SK-N-SH treated with all-trans-retinoic acid at 6 μM for 48 hours (cell line): ENCODE measurements at regions not wholly inside any gene's neighbourhood (a gene's known extent, or its start where the extent isn't known, plus 50 kb on each side); places are given as distances from the start of the nearest gene placed in this dataset.

Source experiments
- ATAC-seq: fragments of 200-7000 bp; cut with Tn5 transposase; 3 replicates; pipeline ENCODE4 v1.9.1; 2020; ENCODE audit warnings: mild to moderate bottlenecking, moderate library complexity
- BACH2 ChIP-seq: fragments of 250-450 bp; sonication (Bioruptor Pico); IDR thresholded peaks from 2 replicates; pipeline ENCODE4 v1.9.0; 2021; ENCODE audit warnings: mild to moderate bottlenecking, borderline replicate concordance
- CSDC2 ChIP-seq: fragments of 250-450 bp; sonication (Bioruptor Pico); IDR thresholded peaks from 2 replicates; pipeline ENCODE4 v1.5.0; 2020; ENCODE audit warnings: mild to moderate bottlenecking, moderate library complexity
- CSRNP3 ChIP-seq: fragments of 250-450 bp; sonication (Bioruptor Pico); IDR thresholded peaks from 2 replicates; pipeline ENCODE4 v1.5.1; 2021; ENCODE audit warnings: mild to moderate bottlenecking, moderate library complexity
- ESRRG ChIP-seq: fragments of 250-450 bp; sonication (Bioruptor Pico); IDR thresholded peaks from 2 replicates; pipeline ENCODE4 v1.6.1; 2021; ENCODE audit warnings: mild to moderate bottlenecking
- GLIS3 ChIP-seq: fragments of 250-450 bp; sonication (Bioruptor Pico); IDR thresholded peaks from 2 replicates; pipeline ENCODE4 v1.5.0; 2020; ENCODE audit warnings: mild to moderate bottlenecking, moderate library complexity
- ISL1 ChIP-seq: fragments of 250-450 bp; sonication (Bioruptor Pico); IDR thresholded peaks from 2 replicates; pipeline ENCODE4 v2.1.2; 2022; ENCODE audit warnings: mild to moderate bottlenecking, moderate library complexity
- OSR1 ChIP-seq: fragments of 250-450 bp; sonication (Bioruptor Pico); IDR thresholded peaks from 2 replicates; pipeline ENCODE4 v1.8.0; 2022; ENCODE audit warnings: moderate library complexity, mild to moderate bottlenecking, inconsistent platforms
- PATZ1 ChIP-seq: fragments of 250-450 bp; sonication (Bioruptor Pico); IDR thresholded peaks from 2 replicates; pipeline ENCODE4 v1.8.0; 2020; ENCODE audit warnings: mild to moderate bottlenecking, moderate library complexity, borderline replicate concordance
- POU6F1 ChIP-seq: fragments of 250-450 bp; sonication (Bioruptor Pico); IDR thresholded peaks from 2 replicates; pipeline ENCODE4 v1.8.0; 2021; ENCODE audit warnings: low read depth, mild to moderate bottlenecking, moderate library complexity, borderline replicate concordance
- PPARA ChIP-seq: fragments of 250-450 bp; sonication (Bioruptor Pico); IDR thresholded peaks from 2 replicates; pipeline ENCODE4 v1.5.0; 2020; ENCODE audit warnings: mild to moderate bottlenecking, borderline replicate concordance
- RARB ChIP-seq: fragments of 250-450 bp; sonication (Bioruptor Pico); IDR thresholded peaks from 2 replicates; pipeline ENCODE4 v1.8.0; 2021; ENCODE audit warnings: mild to moderate bottlenecking, moderate library complexity
- SNAI2 ChIP-seq: fragments of 250-450 bp; sonication (Bioruptor Pico); IDR thresholded peaks from 2 replicates; pipeline ENCODE4 v1.5.0; 2020; ENCODE audit warnings: mild to moderate bottlenecking, moderate library complexity
- TCF4 ChIP-seq: fragments of 250-450 bp; sonication (Bioruptor Pico); IDR thresholded peaks from 2 replicates; pipeline ENCODE4 v1.8.0; 2021; ENCODE audit warnings: mild to moderate bottlenecking, moderate library complexity, borderline replicate concordance
- TOX ChIP-seq: fragments of 250-450 bp; sonication (Bioruptor Pico); IDR thresholded peaks from 2 replicates; pipeline ENCODE4 v1.8.0; 2021; ENCODE audit warnings: mild to moderate bottlenecking, moderate library complexity, borderline replicate concordance
- TSHZ2 ChIP-seq: fragments of 250-450 bp; sonication (Bioruptor Pico); IDR thresholded peaks from 2 replicates; pipeline ENCODE4 v1.5.0; 2020; ENCODE audit warnings: mild to moderate bottlenecking, moderate library complexity
- ZC3H10 ChIP-seq: fragments of 250-450 bp; sonication (Bioruptor Pico); IDR thresholded peaks from 2 replicates; pipeline ENCODE4 v1.5.1; 2021; ENCODE audit warnings: mild to moderate bottlenecking, moderate library complexity
- ZFP3 ChIP-seq: fragments of 250-450 bp; sonication (Bioruptor Pico); IDR thresholded peaks from 2 replicates; pipeline ENCODE4 v1.5.0; 2020; ENCODE audit warnings: mild to moderate bottlenecking, moderate library complexity
- ZFP30 ChIP-seq: fragments of 450-650 bp; formaldehyde crosslinking; IDR thresholded peaks from 2 replicates; pipeline ENCODE4 v1.5.0; 2022; ENCODE audit warnings: mild to moderate bottlenecking, moderate library complexity
- ZNF565 ChIP-seq: fragments of 450-650 bp; formaldehyde crosslinking; conservative IDR thresholded peaks from 2 replicates; pipeline ENCODE4 v1.5.0; 2020; ENCODE audit warnings: low read depth, mild to moderate bottlenecking, moderate library complexity
- ZNF70 ChIP-seq: fragments of 450-650 bp; formaldehyde crosslinking; IDR thresholded peaks from 2 replicates; pipeline ENCODE4 v1.5.0; 2020; ENCODE audit warnings: mild to moderate bottlenecking, moderate library complexity
- ZNF8 ChIP-seq: fragments of 450-650 bp; formaldehyde crosslinking; IDR thresholded peaks from 2 replicates; pipeline ENCODE4 v1.5.0; 2020; ENCODE audit warnings: mild to moderate bottlenecking, moderate library complexity
- TF ChIP-seq, protein P1 (sequence below): fragments of 250-450 bp; sonication (Bioruptor Pico); IDR thresholded peaks from 2 replicates; pipeline ENCODE4 v1.5.1; 2020; ENCODE audit warnings: low read depth, mild to moderate bottlenecking, moderate library complexity

GRCh38 chr6:170210026-170210390 lies 80.9 kb downstream of the DLL1 start:
- no peak for ATAC-seq
- TF ChIP-seq ZFP3 (CRISPR knock-in tag), result no peak
- TF ChIP-seq ZFP30 (CRISPR knock-in tag), result no peak
- no peak for TF ChIP-seq PATZ1 (CRISPR knock-in tag)
- no peak for TF ChIP-seq GLIS3 (CRISPR knock-in tag)
- no peak for TF ChIP-seq POU6F1 (CRISPR knock-in tag)
- TF ChIP-seq, protein P1, sequence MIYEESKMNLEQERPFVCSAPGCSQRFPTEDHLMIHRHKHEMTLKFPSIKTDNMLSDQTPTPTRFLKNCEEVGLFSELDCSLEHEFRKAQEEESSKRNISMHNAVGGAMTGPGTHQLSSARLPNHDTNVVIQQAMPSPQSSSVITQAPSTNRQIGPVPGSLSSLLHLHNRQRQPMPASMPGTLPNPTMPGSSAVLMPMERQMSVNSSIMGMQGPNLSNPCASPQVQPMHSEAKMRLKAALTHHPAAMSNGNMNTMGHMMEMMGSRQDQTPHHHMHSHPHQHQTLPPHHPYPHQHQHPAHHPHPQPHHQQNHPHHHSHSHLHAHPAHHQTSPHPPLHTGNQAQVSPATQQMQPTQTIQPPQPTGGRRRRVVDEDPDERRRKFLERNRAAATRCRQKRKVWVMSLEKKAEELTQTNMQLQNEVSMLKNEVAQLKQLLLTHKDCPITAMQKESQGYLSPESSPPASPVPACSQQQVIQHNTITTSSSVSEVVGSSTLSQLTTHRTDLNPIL (CRISPR knock-in tag), result no peak
- no peak for TF ChIP-seq TCF4
- no peak for TF ChIP-seq RARB
- TF ChIP-seq PPARA (CRISPR knock-in tag), result no peak
- TF ChIP-seq ZC3H10 (CRISPR knock-in tag), result no peak
- no peak for TF ChIP-seq ZNF565 (CRISPR knock-in tag)
- no peak for TF ChIP-seq SNAI2 (CRISPR knock-in tag)
- TF ChIP-seq ZNF8 (CRISPR knock-in tag), result no peak
- no peak for TF ChIP-seq CSRNP3 (CRISPR knock-in tag)
- no peak for TF ChIP-seq TOX
- no peak for TF ChIP-seq OSR1 (CRISPR knock-in tag)
- no peak for TF ChIP-seq ESRRG (CRISPR knock-in tag)
- no peak for TF ChIP-seq ZNF70 (CRISPR knock-in tag)
- TF ChIP-seq BACH2, result no peak
- no peak for TF ChIP-seq ISL1

GRCh38 chr6:170209354-170210025 lies 81.4 kb downstream of the DLL1 start:
- no peak for TF ChIP-seq ZNF565 (CRISPR knock-in tag)
- TF ChIP-seq OSR1 (CRISPR knock-in tag), result no peak
- TF ChIP-seq SNAI2 (CRISPR knock-in tag), result no peak
- ATAC-seq, result no peak

GRCh38 chr6:170208651-170209353 lies 82.1 kb downstream of the DLL1 start:
- no peak for TF ChIP-seq GLIS3 (CRISPR knock-in tag)
- TF ChIP-seq ZNF8 (CRISPR knock-in tag), result no peak
- TF ChIP-seq PPARA (CRISPR knock-in tag), result no peak
- TF ChIP-seq ISL1, result no peak
- no peak for TF ChIP-seq POU6F1 (CRISPR knock-in tag)
- no peak for ATAC-seq

GRCh38 chr6:170208182-170208601 lies 82.7 kb downstream of the DLL1 start:
- ATAC-seq, result no peak
- TF ChIP-seq TSHZ2 (CRISPR knock-in tag) (no peak), OSR1 (CRISPR knock-in tag) (no peak), GLIS3 (CRISPR knock-in tag) (no peak), RARB (no peak), PPARA (CRISPR knock-in tag) (no peak), BACH2 (no peak), TOX (no peak), SNAI2 (CRISPR knock-in tag) (no peak), ZNF565 (CRISPR knock-in tag) (no peak), CSDC2 (CRISPR knock-in tag) (no peak), ISL1 (no peak)
